Astrocyte (in vitro differentiated cells and primary cell): ENCODE measurements at regions not wholly inside any gene's neighbourhood (a gene's known extent, or its start where the extent isn't known, plus 50 kb on each side); places are given as distances from the start of the nearest gene placed in this dataset.

Source experiments
- CTCF ChIP-seq: IDR thresholded peaks from 2 replicates; pipeline ENCODE4 v1.5.1; 2011; ENCODE audit warnings: low read depth, mild to moderate bottlenecking, inconsistent platforms, low read length, moderate library complexity; ENCODE audit not compliant: insufficient read depth
- EZH2 ChIP-seq: IDR thresholded peaks from 2 replicates; pipeline ENCODE4 v1.6.1; 2012; ENCODE audit warnings: mild to moderate bottlenecking, low read length, inconsistent platforms; ENCODE audit not compliant: insufficient read depth

GRCh38 chr6:4287372-4287771 is 152.0 kb upstream of the ECI2 start:
- TF ChIP-seq EZH2: no peak
- TF ChIP-seq CTCF: no peak
